Lower lobe of right lung (tissue), 2 donors: ENCODE measurements at regions not wholly inside any gene's neighbourhood (a gene's known extent, or its start where the extent isn't known, plus 50 kb on each side); places are given as distances from the start of the nearest gene placed in this dataset.

Experiments
- ATAC-seq, 2 donors: fragments of 200-7000 bp; cut with Tn5 transposase; one replicate each; pipeline ENCODE4 v1.9.1; 2020 to 2022; ENCODE audit warnings: mild to moderate bottlenecking in 2 of 2, moderate library complexity in 2 of 2
- DNase-seq: peaks from one replicate; pipeline ENCODE4 v3.0.0-alpha.2; 2020
- H3K27ac ChIP-seq: fragments of 200-600 bp; one replicate; pipeline ENCODE4 v1.8.0; 2022
- H3K27me3 ChIP-seq: fragments of 200-600 bp; one replicate; pipeline ENCODE4 v1.8.0; 2022; ENCODE audit warnings: low read depth
- H3K36me3 ChIP-seq: fragments of 200-600 bp; one replicate; pipeline ENCODE4 v1.8.0; 2022; ENCODE audit warnings: mild to moderate bottlenecking
- H3K4me1 ChIP-seq: fragments of 200-600 bp; one replicate; pipeline ENCODE4 v1.8.0; 2022
- H3K4me3 ChIP-seq: fragments of 200-600 bp; one replicate; pipeline ENCODE4 v1.8.0; 2022; ENCODE audit warnings: mild to moderate bottlenecking
- H3K9me3 ChIP-seq: fragments of 200-600 bp; one replicate; pipeline ENCODE4 v1.8.0; 2022
- intact Hi-C: fragments of 100-400 bp; cut with DNase I; formaldehyde crosslinking; loops from one replicate; pipeline ENCODE4 v1.11.0; 2022
- TF ChIP-seq, protein P1 (sequence below): fragments of 200-600 bp; IDR thresholded peaks from one replicate; pipeline ENCODE4 v1.8.0; 2022; ENCODE audit warnings: antibody characterized with exemption, mild to moderate bottlenecking
- donor health status: DM: no; HTN: yes; CAD: no; lungs with severe emphysema.

DNA sequence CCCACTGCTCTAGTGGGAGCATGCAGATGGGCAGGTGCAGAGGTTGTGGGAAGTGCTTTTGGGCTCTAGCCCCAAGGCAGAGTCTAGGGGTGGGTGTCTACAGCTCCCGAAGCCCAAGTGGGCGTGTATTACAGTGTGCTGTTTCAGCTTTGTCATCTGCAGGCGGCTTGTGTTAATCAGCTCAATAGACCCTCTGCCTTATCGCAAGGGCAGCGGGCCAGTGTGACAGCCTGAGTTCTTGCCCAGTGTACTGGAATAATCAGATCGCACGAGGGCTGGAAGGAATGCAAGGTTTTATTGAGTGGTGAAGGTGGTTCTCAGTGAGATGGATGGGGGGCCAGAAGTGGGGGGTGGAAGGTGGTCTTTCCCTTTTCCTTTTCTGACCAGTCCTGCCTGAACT, 529.4 kb upstream of the AMOT start:
- intact Hi-C loops: no loop called here
- Histone ChIP-seq H3K27me3 (no peaks in the 10 kb centered on the region), H3K4me3 (no peak overlapping the region), H3K36me3 (no peaks in the 10 kb centered on the region), H3K9me3 (no peaks in the 10 kb centered on the region), H3K4me1 (no peaks in the 10 kb centered on the region), H3K27ac (no peak overlapping the region)
- no peak for ATAC-seq
- TF ChIP-seq, protein P1, sequence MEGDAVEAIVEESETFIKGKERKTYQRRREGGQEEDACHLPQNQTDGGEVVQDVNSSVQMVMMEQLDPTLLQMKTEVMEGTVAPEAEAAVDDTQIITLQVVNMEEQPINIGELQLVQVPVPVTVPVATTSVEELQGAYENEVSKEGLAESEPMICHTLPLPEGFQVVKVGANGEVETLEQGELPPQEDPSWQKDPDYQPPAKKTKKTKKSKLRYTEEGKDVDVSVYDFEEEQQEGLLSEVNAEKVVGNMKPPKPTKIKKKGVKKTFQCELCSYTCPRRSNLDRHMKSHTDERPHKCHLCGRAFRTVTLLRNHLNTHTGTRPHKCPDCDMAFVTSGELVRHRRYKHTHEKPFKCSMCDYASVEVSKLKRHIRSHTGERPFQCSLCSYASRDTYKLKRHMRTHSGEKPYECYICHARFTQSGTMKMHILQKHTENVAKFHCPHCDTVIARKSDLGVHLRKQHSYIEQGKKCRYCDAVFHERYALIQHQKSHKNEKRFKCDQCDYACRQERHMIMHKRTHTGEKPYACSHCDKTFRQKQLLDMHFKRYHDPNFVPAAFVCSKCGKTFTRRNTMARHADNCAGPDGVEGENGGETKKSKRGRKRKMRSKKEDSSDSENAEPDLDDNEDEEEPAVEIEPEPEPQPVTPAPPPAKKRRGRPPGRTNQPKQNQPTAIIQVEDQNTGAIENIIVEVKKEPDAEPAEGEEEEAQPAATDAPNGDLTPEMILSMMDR: no peak
- no peak for DNase-seq

DNA sequence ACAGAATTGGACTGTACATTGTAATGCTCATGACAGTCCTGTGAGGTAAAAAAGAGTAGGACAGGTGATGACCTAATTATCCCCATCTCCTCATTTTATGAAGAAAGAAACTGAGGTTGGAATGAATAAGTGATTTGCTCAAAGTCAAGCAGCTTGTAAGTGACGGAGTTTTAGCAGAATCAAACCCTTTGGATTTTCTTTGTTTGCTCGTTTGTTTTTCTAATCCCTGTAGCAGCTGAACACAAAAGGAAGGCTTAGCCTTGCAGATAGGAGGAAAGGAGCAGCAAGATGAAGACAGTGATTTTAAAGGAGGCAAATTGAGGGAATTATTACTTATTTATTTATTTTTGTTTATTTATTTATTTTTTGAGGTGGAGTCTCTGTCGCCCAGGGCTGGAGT, 528.4 kb upstream of the AMOT start:
- Histone ChIP-seq H3K27ac (no peak overlapping the region), H3K4me3 (no peak overlapping the region), H3K27me3 (no peaks in the 10 kb centered on the region), H3K36me3 (no peaks in the 10 kb centered on the region), H3K9me3 (no peaks in the 10 kb centered on the region), H3K4me1 (no peaks in the 10 kb centered on the region)
- DNase-seq (no peak), ATAC-seq (no peak)
- intact Hi-C loops: no loop called here
- TF ChIP-seq, protein P1: no peak

DNA sequence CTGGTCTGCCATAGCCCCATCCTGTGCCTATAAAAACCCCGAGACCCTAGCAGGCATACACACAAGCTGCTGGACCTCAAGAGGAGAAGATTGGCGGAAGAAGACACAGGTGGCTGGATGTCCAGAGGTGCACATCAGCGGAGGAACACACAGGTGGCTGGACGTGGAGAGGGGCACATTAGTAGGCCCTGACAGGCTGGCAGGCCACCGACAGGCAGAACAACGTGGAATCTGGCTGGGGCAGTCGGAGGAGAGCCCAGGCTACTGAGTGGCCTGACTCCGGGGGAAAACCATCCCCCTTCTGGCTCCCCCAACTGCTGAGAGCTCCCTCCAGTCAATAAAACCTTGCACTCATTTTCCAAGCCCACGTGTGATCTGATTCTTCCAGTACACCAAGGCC, 512.5 kb upstream of the AMOT start:
- Histone ChIP-seq H3K36me3 (no peaks in the 10 kb centered on the region), H3K9me3 (no peaks in the 10 kb centered on the region), H3K4me1 (no peaks in the 10 kb centered on the region), H3K27me3 (no peaks in the 10 kb centered on the region), H3K27ac (no peak overlapping the region), H3K4me3 (no peak overlapping the region)
- DNase-seq (no peak), ATAC-seq (no peak)
- TF ChIP-seq, protein P1: no peak
- intact Hi-C loops: no loop called here

DNA sequence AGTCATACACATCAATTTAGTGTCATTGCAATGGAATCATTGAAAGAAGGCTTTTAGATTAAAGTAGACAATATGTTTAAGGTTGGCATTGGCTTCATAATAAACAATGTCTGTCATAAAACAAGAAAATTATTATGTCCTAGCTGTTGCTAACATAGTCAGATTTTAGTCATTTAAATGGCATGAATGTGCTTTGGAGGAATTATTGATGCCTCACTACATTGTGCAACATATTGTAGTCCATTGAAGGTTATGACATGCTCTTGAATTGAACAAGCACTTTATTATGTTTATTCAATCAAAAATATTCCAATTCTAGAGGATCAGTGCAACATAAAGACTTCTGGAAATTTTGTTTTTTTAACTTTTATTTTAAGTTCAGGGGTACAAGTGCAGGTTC, 489.8 kb upstream of the AMOT start:
- Histone ChIP-seq H3K27me3 (no peaks in the 10 kb centered on the region), H3K4me3 (no peak overlapping the region), H3K27ac (no peak overlapping the region), H3K4me1 (no peaks in the 10 kb centered on the region), H3K36me3 (no peaks in the 10 kb centered on the region), H3K9me3 (no peaks in the 10 kb centered on the region)
- TF ChIP-seq, protein P1: no peak
- intact Hi-C loops: no loop called here
- DNase-seq (no peak), ATAC-seq (no peak)

DNA sequence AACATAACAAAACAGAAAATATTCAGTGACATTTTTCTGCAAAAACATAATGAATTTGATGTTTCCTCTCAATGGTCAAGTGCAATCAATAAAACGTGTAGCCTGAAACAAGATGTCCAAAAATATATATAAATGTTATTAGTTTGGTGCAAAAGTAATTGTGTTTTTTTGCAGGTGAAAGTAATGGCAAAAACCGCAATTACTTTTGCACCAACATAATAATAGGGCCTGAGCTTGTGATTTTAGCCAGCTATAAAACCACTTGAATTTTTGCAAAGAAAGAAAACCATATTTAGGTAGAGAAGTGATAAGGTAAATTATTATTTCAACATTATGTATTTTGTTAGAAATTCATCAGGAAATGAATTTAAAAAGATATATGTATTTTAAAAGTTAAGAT, 475.3 kb upstream of the AMOT start:
- intact Hi-C loops: no loop called here
- H3K9me3 ChIP-seq: no peaks in the 10 kb centered on the region

More for the DNA sequence above, 475.3 kb upstream of the AMOT start:
- ATAC-seq (no peak), DNase-seq (no peak)
- Histone ChIP-seq H3K4me3 (no peak overlapping the region), H3K36me3 (no peaks in the 10 kb centered on the region), H3K4me1 (no peaks in the 10 kb centered on the region), H3K27me3 (no peaks in the 10 kb centered on the region), H3K27ac (no peak overlapping the region)
- TF ChIP-seq, protein P1: no peak
